HG03378 (cell line): ENCODE measurements at regions not wholly inside any gene's neighbourhood (a gene's known extent, or its start where the extent isn't known, plus 50 kb on each side); places are given as distances from the start of the nearest gene placed in this dataset.

Experiments
- ATAC-seq: cut with Tn5 transposase; IDR thresholded peaks from one replicate; pipeline ENCODE4 v1.9.1; 2021; ENCODE audit warnings: mild to moderate bottlenecking, moderate library complexity; ENCODE audit not compliant: unreplicated experiment

DNA sequence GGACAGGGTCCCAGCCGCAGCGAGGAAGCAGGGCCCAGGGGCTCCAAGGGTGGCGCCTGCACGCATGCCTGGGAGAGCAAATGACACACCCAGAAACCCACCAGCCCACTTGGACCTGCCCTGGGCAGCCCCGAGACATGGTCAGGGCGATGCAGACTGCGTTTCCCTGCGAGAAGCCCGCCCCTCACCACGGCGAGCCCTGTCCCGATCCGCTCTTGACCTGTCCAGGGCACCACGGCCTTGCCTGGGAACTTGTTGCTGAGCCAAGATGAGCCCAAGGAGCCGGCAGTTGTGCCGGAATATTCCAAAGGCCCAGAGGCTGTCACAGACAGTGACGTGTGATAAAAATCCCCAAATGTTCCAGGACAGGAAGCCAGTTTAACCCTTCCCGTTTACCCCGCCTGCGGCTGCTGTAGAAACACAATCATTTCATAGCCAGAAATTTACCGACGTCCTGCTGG, 78.1 kb downstream of the SIK1 start:
- no peak for ATAC-seq

DNA sequence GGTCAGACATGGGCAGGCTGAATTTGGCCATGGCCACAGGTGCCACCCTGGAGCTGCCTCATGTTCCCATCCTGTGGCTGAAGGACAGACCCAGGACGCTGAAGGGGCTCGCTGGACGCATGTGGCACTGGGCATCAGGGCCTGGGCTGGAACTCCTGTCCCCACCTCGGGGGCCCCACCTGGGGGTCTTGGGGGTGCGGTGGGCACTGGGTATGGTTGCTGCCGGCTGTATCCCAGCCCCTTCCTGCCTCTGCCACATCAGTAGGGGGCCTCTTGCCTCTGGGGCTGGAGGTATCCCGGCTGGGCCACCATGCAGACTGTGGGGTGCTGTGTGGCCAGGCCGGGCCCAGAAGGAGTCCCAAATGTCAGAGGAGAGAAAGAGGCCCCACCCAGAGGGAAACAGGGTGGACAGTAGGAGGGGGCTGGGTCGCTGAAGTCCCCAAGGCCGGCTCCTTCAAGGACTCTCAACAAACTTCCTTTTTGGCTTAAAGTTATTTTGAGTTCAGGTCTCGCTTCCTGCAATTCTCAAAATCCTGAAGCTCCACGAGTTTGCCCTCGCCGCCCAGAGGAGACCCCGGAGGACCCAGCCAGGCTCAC, 78.7 kb downstream of the SIK1 start:
- no peak for ATAC-seq

GRCh38 chr21:43347461-43348169, 79.3 kb downstream of the SIK1 start:
- ATAC-seq, result no peak

DNA sequence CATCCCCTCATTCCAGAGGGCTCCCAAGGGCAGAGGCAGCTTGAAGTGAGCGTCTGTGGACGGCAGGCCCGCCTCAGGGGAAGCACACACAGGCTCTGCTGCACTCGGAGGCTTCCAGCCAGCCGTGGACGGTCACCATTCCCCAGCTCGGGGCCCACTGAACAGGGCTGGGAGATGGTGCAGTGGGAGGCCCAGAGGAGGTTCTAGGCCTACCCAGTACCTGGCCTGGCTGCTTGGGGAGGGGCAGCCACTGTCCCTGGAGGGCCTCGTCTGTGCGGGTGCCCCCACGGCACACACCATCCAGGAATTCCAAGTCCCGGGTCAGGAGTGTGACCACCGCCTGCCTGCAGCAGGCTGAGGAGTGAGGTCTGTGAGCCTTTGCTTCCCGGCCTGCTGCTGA, 80.4 kb downstream of the SIK1 start:
- ATAC-seq, result no peak

DNA sequence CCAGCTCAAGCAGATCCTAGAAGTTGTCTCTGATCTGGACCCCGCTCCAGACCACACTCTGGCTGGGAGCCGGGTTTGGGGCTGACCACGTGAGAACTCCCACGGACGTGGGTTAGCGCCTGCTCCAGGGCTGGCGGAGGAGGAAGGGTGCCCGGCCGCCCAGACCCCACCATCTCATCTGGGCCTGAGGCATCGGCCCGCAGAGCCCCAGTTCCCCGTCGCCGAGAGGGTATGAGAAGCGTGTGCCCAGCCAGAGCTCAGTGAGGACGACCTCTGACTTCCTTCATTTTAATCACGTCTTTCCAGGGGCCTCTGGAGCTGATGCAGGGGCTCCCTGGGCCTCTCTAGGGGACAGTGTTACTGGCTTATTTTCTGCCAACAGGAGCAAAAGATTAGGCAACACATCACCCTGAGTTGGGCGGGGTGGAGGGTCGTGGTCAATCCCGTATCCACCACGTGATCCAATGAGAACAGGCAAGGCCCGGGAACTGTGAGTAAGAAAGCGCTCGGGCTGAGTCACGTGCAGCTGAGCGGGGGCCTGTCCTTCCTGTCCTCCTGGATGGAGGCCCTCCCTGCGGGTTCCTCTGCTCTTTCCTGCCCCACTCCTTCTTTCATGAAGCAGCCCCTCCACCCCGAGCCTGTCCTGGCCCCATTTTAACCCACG, 81.1 kb downstream of the SIK1 start:
- ATAC-seq, result no peak

DNA sequence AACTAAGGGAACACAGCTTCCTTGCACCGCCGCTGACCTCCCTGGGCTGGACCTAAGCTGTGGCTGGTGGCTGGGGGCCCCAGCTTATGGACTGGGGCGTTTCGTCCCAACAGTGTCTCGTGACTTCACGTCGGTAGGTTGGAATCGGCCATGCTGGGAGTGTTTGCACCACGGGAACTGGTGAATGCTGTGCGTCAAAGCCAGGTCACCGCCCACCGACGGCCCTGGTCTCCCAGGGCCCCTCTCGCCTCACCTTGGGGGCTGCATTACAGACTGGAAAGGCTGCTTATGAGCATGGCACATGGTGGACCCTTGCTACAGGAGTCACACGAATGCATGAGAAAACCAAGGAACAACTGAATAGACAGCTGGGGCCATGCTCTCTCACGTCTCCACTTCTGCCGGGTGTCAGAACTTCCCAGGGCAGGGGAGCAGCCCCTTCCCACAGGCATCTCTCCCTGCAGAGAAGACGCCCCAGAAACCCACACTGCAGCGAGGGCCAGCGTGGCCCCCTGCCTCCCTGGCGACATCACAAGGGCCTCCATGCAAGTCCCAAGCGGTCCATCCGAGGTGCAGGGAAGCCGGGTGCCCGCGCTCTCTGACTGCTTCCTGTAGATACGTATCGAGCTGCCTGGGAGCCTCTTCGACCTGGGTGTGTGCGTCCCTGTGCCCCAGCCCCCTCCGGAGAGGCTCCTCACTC, 81.7 kb downstream of the SIK1 start:
- ATAC-seq, result no peak

- no peak for ATAC-seq
Measured at GRCh38 chr21:43343992-43344886, 82.7 kb downstream of the SIK1 start.

- no peak for ATAC-seq
Measured at GRCh38 chr21:43343095-43343991, 83.6 kb downstream of the SIK1 start.

- ATAC-seq, result no peak
Measured at GRCh38 chr21:43342301-43342881, 84.5 kb downstream of the SIK1 start.

DNA sequence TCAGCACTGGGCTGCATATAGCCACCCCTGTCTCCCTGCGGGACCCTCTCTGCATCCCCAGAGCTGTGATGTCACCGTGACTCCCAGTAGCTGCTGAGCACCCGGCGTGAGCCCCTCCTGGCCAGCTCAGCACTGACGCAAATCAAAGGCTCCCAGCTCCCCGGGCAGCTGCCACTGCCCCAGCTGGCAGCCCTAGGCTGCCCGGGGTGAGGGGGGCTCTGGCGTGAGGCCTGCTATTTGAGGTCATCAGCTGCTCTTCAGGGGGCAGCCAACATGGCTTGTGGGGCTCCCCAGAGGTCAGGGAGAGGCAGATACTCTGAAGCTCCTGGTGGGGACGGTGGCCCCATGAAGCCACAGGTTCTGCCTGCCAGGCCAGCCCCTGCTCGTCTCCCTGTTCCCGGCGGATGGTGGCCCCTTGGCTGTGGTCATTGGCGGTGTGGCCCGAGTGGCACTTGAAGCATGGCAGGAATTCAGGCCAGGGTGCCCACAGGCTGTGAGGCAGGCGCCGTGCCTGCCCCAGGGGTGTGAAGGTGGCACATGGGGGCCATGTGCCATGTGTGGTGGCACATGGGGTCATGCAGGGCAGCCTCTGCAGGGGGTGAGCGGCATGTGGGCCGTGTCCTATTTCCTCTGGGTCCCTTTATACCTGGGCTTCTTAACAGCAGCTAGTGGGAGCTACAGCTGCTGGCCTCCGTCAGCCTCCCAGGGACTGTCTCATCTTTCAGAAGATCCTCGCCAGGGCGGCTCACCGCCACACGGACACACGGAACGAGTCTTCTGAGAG, 85.4 kb downstream of the SIK1 start:
- no peak for ATAC-seq

- no peak for ATAC-seq
Measured at GRCh38 chr21:43340491-43341377, 86.2 kb downstream of the SIK1 start.

DNA sequence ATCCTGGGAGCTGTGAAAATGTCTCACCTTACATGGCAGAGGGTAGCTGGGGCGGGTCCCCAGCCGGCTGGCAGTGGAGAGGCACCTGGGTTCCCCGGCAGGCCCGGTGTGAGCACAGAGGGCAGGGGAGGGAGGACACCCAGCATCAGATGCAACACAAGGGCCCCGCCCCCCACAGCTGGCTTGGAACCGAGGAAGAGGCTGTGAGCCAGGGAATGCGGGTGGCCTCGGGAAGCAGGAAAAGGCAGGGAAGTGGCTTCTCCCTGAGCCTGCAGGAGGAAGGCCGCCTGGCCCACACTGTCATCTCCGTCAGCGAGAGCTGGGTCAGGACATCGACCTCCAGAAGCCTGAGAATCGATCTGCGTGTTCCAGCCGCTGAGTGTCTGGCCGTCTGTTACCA, 87.3 kb downstream of the SIK1 start:
- no peak for ATAC-seq

GRCh38 chr21:43338951-43339350, 88.0 kb downstream of the SIK1 start:
- ATAC-seq, result no peak

DNA sequence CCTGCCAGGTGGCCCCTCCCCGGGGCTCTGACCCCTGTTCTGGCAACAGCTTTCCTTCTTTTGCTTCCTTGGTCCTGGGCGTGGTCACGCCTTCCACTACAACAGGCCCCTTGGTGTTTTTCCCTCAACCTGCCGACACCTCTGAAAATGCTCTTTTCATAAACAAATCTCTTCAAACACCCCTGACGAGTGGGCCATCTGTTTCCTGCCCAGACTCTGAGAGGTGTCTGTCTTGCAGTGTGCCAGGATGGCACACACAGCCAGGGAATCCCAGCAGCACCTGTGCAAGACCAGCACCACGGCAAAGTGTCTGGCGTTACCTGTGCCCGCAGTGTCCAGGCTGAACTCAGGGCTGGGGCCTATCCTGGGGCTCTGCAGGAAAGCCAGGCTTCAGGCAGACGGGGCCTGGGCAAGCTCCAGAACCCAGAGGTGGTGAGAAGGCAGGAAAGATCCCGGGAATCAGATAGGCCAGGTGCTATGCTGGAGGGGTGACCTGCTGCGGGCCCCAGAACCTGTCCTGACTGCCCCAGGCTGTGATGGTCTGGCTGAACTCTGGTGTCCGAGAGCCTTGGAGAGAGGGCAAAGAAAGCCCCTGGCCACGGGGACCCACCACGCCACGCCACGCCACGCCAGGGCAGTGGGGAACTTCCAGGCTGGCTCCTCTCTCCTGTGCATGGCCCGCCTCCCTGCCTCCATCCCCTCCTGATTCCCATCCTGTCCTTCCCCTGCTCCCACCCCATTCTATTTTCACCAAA, 88.9 kb downstream of the SIK1 start:
- no peak for ATAC-seq

- ATAC-seq, result no peak
Measured at GRCh38 chr21:43335119-43335518, 91.8 kb downstream of the SIK1 start.

DNA sequence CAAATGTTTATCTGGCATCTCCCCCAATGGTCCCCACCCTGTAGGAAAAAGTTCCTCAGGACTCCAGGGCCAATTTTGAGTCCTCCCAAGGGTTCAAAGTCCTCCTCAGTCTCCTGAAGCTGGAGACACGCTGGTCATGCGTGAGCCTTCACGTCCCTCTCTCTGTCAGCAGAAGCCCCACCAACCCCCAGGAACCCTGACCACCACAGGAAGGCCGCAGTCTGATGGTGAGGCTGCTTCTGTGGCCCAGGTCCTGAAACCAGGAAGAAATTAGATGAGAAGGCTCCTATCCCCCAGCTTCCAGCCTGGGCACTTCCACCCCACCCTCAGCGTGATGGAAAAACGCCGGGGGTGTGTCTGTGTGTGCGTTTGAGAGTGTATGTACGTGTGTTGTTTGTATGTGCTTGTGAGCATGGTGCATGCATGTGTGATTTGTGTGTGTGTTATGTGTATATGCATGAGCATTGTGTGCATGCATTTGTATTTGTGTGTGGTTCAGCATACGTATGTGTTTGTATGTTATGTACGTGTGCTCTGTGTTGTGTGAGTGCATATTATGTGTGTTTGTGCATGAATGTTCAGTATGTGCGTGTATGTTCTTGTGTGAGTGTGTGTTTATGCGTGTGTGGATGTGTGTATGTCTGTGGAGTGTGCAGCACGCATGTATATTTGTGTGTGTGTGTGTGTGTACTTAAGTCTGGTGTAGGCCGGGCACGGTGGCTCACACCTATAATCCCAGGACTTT, 92.5 kb downstream of the SIK1 start:
- no peak for ATAC-seq
